SK-N-SH (cell line): ENCODE measurements at regions not wholly inside any gene's neighbourhood (a gene's known extent, or its start where the extent isn't known, plus 50 kb on each side); places are given as distances from the start of the nearest gene placed in this dataset.

Source experiments
- CTCF ChIA-PET: fragments of 300-600, 350-600 bp; formaldehyde crosslinking; extraction: SDS; loops from one replicate; lab custom pipeline; 2021; lab: Yijun Ruan, JAX
- POLR2A ChIA-PET: fragments of 350-600 bp; sonication (Branson Sonifier 250); formaldehyde crosslinking; extraction: SDS; loops from one replicate; lab custom pipeline; 2020; ENCODE audit warnings: antibody characterized with exemption, inconsistent platforms; lab: Yijun Ruan, JAX
- DNase-seq: peaks from one replicate; pipeline ENCODE4 v3.0.0; 2012
- H2AFZ ChIP-seq: fragments of 200-600 bp; sonication (generic); 2 replicates; pipeline ENCODE4 v1.8.1; 2016; ENCODE audit warnings: antibody characterized with exemption, mild to moderate bottlenecking, low read depth
- H3F3A ChIP-seq: fragments of 200-600 bp; sonication (generic); replicated peaks from 2 replicates; pipeline ENCODE3; 2016; ENCODE audit warnings: antibody characterized with exemption, mild to moderate bottlenecking; ENCODE audit not compliant: insufficient read depth
- H3K27ac ChIP-seq, 2 experiments: fragments of 200-500 bp in 1 of 2; fragments of 200-600 bp in 1 of 2; sonication (Bioruptor generic) in 1 of 2; sonication (generic), shearing (Covaris generic) in 1 of 2; 2 replicates each; pipeline versions ENCODE4 v1.5.1 to v1.6.1; 2014 to 2016; ENCODE audit warnings: low read depth in 2 of 2, inconsistent platforms in 1 of 2, low read length in 1 of 2, mild to moderate bottlenecking in 1 of 2, mixed read lengths in 1 of 2
- H3K27me3 ChIP-seq: fragments of 200-600 bp; sonication (generic), shearing (Covaris generic); 2 replicates; pipeline ENCODE4 v1.6.1; 2016; ENCODE audit warnings: mixed run types; ENCODE audit not compliant: insufficient read depth
- H3K36me3 ChIP-seq, 2 experiments: fragments of 200-500 bp in 1 of 2; fragments of 200-600 bp in 1 of 2; sonication (Bioruptor generic) in 1 of 2; sonication (generic) in 1 of 2; replicated peaks in 1 of 2; 2 replicates each; pipeline versions ENCODE3 to v1.5.1; 2014 to 2016; ENCODE audit warnings: low read length in 1 of 2, mild to moderate bottlenecking in 1 of 2; ENCODE audit not compliant: insufficient read depth in 2 of 2, control insufficient read depth in 1 of 2
- H3K4me1 ChIP-seq, 2 experiments: fragments of 200-500 bp in 1 of 2; fragments of 200-600 bp in 1 of 2; sonication (Bioruptor generic) in 1 of 2; sonication (generic), shearing (Covaris generic) in 1 of 2; 2 replicates each; pipeline versions ENCODE4 v1.5.1 to v1.6.1; 2014 to 2016; ENCODE audit warnings: low read depth in 1 of 2, low read length in 1 of 2, mixed run types in 1 of 2; ENCODE audit not compliant: insufficient read depth in 2 of 2, control insufficient read depth in 1 of 2
- H3K4me2 ChIP-seq: fragments of 200-600 bp; sonication (generic), shearing (Covaris generic); 2 replicates; pipeline ENCODE4 v1.6.1; 2017; ENCODE audit warnings: mixed run types
- H3K4me3 ChIP-seq, 2 experiments: fragments of 200-500 bp in 1 of 2; fragments of 200-600 bp in 1 of 2; sonication (Bioruptor generic) in 1 of 2; sonication (generic), shearing (Covaris generic) in 1 of 2; 2 replicates each; pipeline versions ENCODE4 v1.5.1 to v1.8.1; 2014 to 2016; ENCODE audit warnings: low read depth in 2 of 2, inconsistent platforms in 1 of 2, low read length in 1 of 2, mild to moderate bottlenecking in 1 of 2, mixed read lengths in 1 of 2, moderate library complexity in 1 of 2
- H3K79me2 ChIP-seq: fragments of 200-600 bp; sonication (generic); 2 replicates; pipeline ENCODE4 v1.8.1; 2017; ENCODE audit warnings: mild to moderate bottlenecking; ENCODE audit not compliant: insufficient read depth
- H3K9ac ChIP-seq: fragments of 200-600 bp; sonication (generic); 2 replicates; pipeline ENCODE4 v1.6.1; 2017; ENCODE audit warnings: mixed run types
- H3K9me2 ChIP-seq: fragments of 200-600 bp; sonication (generic); 2 replicates; pipeline ENCODE4 v1.6.1; 2017; ENCODE audit warnings: mixed run types
- H3K9me3 ChIP-seq: fragments of 200-600 bp; sonication (generic); 2 replicates; pipeline ENCODE4 v1.6.1; 2017; ENCODE audit warnings: mixed run types, mild to moderate bottlenecking, moderate library complexity
- H4K20me1 ChIP-seq: fragments of 200-600 bp; sonication (generic); 2 replicates; pipeline ENCODE4 v1.6.1; 2017; ENCODE audit warnings: mild to moderate bottlenecking, mixed run types; ENCODE audit not compliant: insufficient read depth
- CTCF ChIP-seq: fragments of 200-600 bp; sonication (generic); IDR thresholded peaks from 2 replicates; pipeline ENCODE4 v1.6.1; 2017; ENCODE audit warnings: antibody characterized with exemption, mild to moderate bottlenecking, moderate library complexity
- ELF1 ChIP-seq: IDR thresholded peaks from 2 replicates; pipeline ENCODE4 v1.4.0; 2012
- EP300 ChIP-seq, 2 experiments: IDR thresholded peaks; 2 replicates each; pipeline versions ENCODE4 v1.4.0 to v1.6.1; 2012; ENCODE audit warnings: borderline replicate concordance in 1 of 2, low read depth in 1 of 2, low read length in 1 of 2
- EZH2phosphoT487 ChIP-seq: fragments of 200-600 bp; sonication (generic); IDR thresholded peaks from 2 replicates; pipeline ENCODE4 v1.6.1; 2017; ENCODE audit warnings: low read depth, mixed run types, mild to moderate bottlenecking, antibody characterized with exemption, moderate library complexity, borderline replicate concordance
- FOXJ3 ChIP-seq: sonication (generic); formaldehyde crosslinking; IDR thresholded peaks from 2 replicates; pipeline ENCODE4 v1.5.1; 2020; ENCODE audit warnings: mild to moderate bottlenecking, missing genetic modification reagents
- FOXM1 ChIP-seq: IDR thresholded peaks from 2 replicates; pipeline ENCODE4 v1.4.0; 2012; ENCODE audit warnings: low read depth, mild to moderate bottlenecking
- MXI1 ChIP-seq: IDR thresholded peaks from 2 replicates; pipeline ENCODE4 v1.6.1; 2012; ENCODE audit warnings: mild to moderate bottlenecking, low read depth, low read length, improper control_type of control experiment
- POLR2AphosphoS5 ChIP-seq: IDR thresholded peaks from 2 replicates; pipeline ENCODE4 v1.6.1; 2012; ENCODE audit warnings: low read depth, low read length
- RFX5 ChIP-seq: IDR thresholded peaks from 2 replicates; pipeline ENCODE4 v1.6.1; 2012; ENCODE audit warnings: mild to moderate bottlenecking, improper control_type of control experiment, low read length
- SMC3 ChIP-seq: IDR thresholded peaks from 2 replicates; pipeline ENCODE4 v1.6.1; 2012; ENCODE audit warnings: low read depth, low read length, improper control_type of control experiment
- USF1 ChIP-seq: IDR thresholded peaks from 2 replicates; pipeline ENCODE4 v1.4.0; 2012; ENCODE audit warnings: low read depth, borderline replicate concordance
- USF2 ChIP-seq: fragments of 150-350 bp; IDR thresholded peaks from 2 replicates; pipeline ENCODE4 v1.6.1; 2017; ENCODE audit warnings: antibody characterized with exemption, low read length, low read depth, borderline replicate concordance
- WGBS: methylation state at CpG from one replicate; pipeline ENCODE4 v1.1.6; 2017; ENCODE audit warnings: low lambda C conversion rate; 5-methylcytosine and 5-hydroxymethylcytosine counted together
- TF ChIP-seq, protein P1 (sequence below): IDR thresholded peaks from 2 replicates; pipeline ENCODE4 v1.4.0; 2012; ENCODE audit warnings: low read depth, borderline replicate concordance

DNA sequence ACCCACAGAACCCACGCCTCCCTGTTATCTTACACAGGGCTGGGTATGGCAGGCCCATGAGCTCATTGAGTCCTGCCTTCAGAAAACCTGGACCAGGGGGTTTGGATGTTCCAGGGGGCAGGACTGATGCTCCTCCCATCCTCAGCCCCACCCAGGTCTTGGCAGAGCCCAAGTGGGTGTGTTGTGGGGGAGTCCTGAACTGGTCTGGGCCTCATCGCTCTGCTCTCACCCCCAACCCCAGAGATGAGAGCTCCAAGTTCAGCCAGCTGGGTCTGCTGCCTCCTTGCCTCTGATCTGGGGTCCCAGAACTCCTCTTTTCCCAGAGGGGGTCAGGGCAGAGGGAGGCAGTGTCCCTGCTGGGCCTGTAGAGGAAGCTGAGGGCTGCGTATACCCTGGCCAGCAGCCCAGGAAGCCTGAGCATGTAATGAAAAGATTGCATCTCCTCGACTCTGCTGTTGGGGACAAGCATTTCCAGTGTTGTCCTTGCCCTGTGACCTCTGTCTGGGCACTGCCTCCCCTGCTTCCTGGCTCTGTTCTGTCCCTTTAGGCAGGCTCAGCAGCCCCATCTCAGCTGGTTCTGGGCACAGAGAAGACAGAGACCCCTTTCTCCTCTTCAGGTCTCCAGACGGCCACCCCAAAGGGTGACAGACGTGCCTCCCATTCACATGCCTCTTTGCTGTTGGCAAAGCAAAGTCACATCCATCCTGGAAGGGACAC is 54.7 kb upstream of the EPS8L3 start (continued):
- TF ChIP-seq USF1: no peak

GRCh38 chr1:109817881-109818270 is 54.2 kb upstream of the EPS8L3 start:
- whole genome bisulfite sequencing: 95% methylated on average over 2 of the region's 2 CpGs
- H3K4me3 ChIP-seq: no peak overlapping the region
- no peaks in the 10 kb centered on the region for H3F3A ChIP-seq
- TF ChIP-seq POLR2AphosphoS5 (no peak), EZH2phosphoT487 (no peak), FOXJ3 (CRISPR knock-in tag) (no peak), USF2 (no peak), CTCF (no peak), FOXM1 (no peak), ELF1 (no peak), RFX5 (no peak), EP300 (IDR thresholded peaks at IDR 0.05; ENCODE audit: borderline replicate concordance in 1 of 2, low read depth in 1 of 2, low read length in 1 of 2) (no peak), MXI1 (no peak), USF1 (no peak), SMC3 (no peak)
- TF ChIP-seq, protein P1, sequence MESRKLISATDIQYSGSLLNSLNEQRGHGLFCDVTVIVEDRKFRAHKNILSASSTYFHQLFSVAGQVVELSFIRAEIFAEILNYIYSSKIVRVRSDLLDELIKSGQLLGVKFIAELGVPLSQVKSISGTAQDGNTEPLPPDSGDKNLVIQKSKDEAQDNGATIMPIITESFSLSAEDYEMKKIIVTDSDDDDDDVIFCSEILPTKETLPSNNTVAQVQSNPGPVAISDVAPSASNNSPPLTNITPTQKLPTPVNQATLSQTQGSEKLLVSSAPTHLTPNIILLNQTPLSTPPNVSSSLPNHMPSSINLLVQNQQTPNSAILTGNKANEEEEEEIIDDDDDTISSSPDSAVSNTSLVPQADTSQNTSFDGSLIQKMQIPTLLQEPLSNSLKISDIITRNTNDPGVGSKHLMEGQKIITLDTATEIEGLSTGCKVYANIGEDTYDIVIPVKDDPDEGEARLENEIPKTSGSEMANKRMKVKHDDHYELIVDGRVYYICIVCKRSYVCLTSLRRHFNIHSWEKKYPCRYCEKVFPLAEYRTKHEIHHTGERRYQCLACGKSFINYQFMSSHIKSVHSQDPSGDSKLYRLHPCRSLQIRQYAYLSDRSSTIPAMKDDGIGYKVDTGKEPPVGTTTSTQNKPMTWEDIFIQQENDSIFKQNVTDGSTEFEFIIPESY: no peak
- H3K27ac ChIP-seq: no peak overlapping the region
- ChIA-PET CTCF (interaction anchor here (1.0 to 3.7 kb wide), 3 partner anchors 35 to 166 kb away, joined by 3 to 13 read pairs (median 4); partner anchors contain the start of gene AHCYL1), POLR2A (no interaction called here)
- no peaks in the 10 kb centered on the region for H3K36me3 ChIP-seq
- peaks cover 7 to 12% of the 10 kb centered on the region in 2 experiments; a peak in 3 of 4 replicates for H3K4me1 ChIP-seq
- no peaks in the 10 kb centered on the region for H3K79me2 ChIP-seq
- H3K27me3 ChIP-seq: no peaks in the 10 kb centered on the region
- no peak overlapping the region for H3K4me2 ChIP-seq
- H3K9me3 ChIP-seq: no peaks in the 10 kb centered on the region; the same call in 1 of the 2 replicates
- H2AFZ ChIP-seq: no peak overlapping the region
- DNase-seq: no peak
- H4K20me1 ChIP-seq: no peaks in the 10 kb centered on the region
- H3K9ac ChIP-seq: no peak overlapping the region
- no peaks in the 10 kb centered on the region for H3K9me2 ChIP-seq
